ENCODE measurements at regions not wholly inside any gene's neighbourhood (a gene's known extent, or its start where the extent isn't known, plus 50 kb on each side); places are given as distances from the start of the nearest gene placed in this dataset.
A peak's percentile ranks its signal among the peaks of the same experiment; 100 is the strongest.
"Not testable (repeated sequence)": the region's sequence is repeated elsewhere in the genome, so short reads cannot be mapped to it uniquely, and the experiment has no call there.

GRCh38 chr2:138249207-138249606 lies 252.4 kb upstream of the SPOPL start:
- H3K9me3 ChIP-seq (ENCODE audit: control insufficient read depth, insufficient read depth, low read length): no peaks in the 10 kb centered on the region
- H3K27ac ChIP-seq (ENCODE audit: low read depth, low read length): no peak overlapping the region
- ChIA-PET POLR2A (no interaction called here), CTCF (no interaction called here)
- H3K4me3 ChIP-seq (ENCODE audit: low read depth, low read length): no peak overlapping the region
- no peak for DNase-seq (ENCODE audit: low read depth, low spot score)
- no peaks in the 10 kb centered on the region for H3K27me3 ChIP-seq (ENCODE audit: control insufficient read depth, insufficient read depth, low read length)
- TF ChIP-seq CTCF (IDR thresholded peaks at IDR 0.05; ENCODE audit: low read depth, low read length): no peak

- H3K4me3 ChIP-seq (ENCODE audit: low read depth, low read length); POLR2A ChIA-PET; DNase-seq (ENCODE audit: low read depth, low spot score); CTCF ChIA-PET; H3K27me3 ChIP-seq (ENCODE audit: control insufficient read depth, insufficient read depth, low read length); H3K9me3 ChIP-seq (ENCODE audit: control insufficient read depth, insufficient read depth, low read length); H3K27ac ChIP-seq (ENCODE audit: low read depth, low read length): not testable (repeated sequence)
Measured at GRCh38 chr2:138250843-138251320, 250.7 kb upstream of the SPOPL start.

- H3K4me3 ChIP-seq (ENCODE audit: low read depth, low read length): no peak overlapping the region
- POLR2A ChIA-PET: no interaction called here
- H3K9me3 ChIP-seq (ENCODE audit: control insufficient read depth, insufficient read depth, low read length): no peaks in the 10 kb centered on the region
- no peak overlapping the region for H3K27ac ChIP-seq (ENCODE audit: low read depth, low read length)
- no peaks in the 10 kb centered on the region for H3K27me3 ChIP-seq (ENCODE audit: control insufficient read depth, insufficient read depth, low read length)
- no peak for DNase-seq (ENCODE audit: low read depth, low spot score)
- CTCF ChIA-PET: no interaction called here
- TF ChIP-seq CTCF (IDR thresholded peaks at IDR 0.05; ENCODE audit: low read depth, low read length): no peak
Measured at GRCh38 chr2:138252587-138252986, 249.0 kb upstream of the SPOPL start.

GRCh38 chr2:138255670-138256069 lies 245.9 kb upstream of the SPOPL start:
- no peak overlapping the region for H3K4me3 ChIP-seq (ENCODE audit: low read depth, low read length)

GRCh38 chr2:138267161-138267901 lies 234.2 kb upstream of the SPOPL start:
- TF ChIP-seq CTCF (IDR thresholded peaks at IDR 0.05; ENCODE audit: low read depth, low read length): no peak
- POLR2A ChIA-PET: no interaction called here
- no peaks in the 10 kb centered on the region for H3K27me3 ChIP-seq (ENCODE audit: control insufficient read depth, insufficient read depth, low read length)
- CTCF ChIA-PET: no interaction called here
- DNase-seq (ENCODE audit: low read depth, low spot score): peak; percentile 49
- H3K4me3 ChIP-seq (ENCODE audit: low read depth, low read length): no peak overlapping the region
- no peaks in the 10 kb centered on the region for H3K9me3 ChIP-seq (ENCODE audit: control insufficient read depth, insufficient read depth, low read length)
- H3K27ac ChIP-seq (ENCODE audit: low read depth, low read length): peak overlapping the region; percentile 89

More at GRCh38 chr2:138255670-138256069, 245.9 kb upstream of the SPOPL start:
- no peak overlapping the region for H3K27ac ChIP-seq (ENCODE audit: low read depth, low read length)
- H3K27me3 ChIP-seq (ENCODE audit: control insufficient read depth, insufficient read depth, low read length): no peaks in the 10 kb centered on the region
- no peak for DNase-seq (ENCODE audit: low read depth, low spot score)
- H3K9me3 ChIP-seq (ENCODE audit: control insufficient read depth, insufficient read depth, low read length): no peaks in the 10 kb centered on the region
- POLR2A ChIA-PET: no interaction called here
- TF ChIP-seq CTCF (IDR thresholded peaks at IDR 0.05; ENCODE audit: low read depth, low read length): no peak
- CTCF ChIA-PET: no interaction called here
